ENCODE measurements at regions not wholly inside any gene's neighbourhood (a gene's known extent, or its start where the extent isn't known, plus 50 kb on each side); places are given as distances from the start of the nearest gene placed in this dataset.
"Not testable (repeated sequence)": the region's sequence is repeated elsewhere in the genome, so short reads cannot be mapped to it uniquely, and the experiment has no call there.

- DNase-seq (ENCODE audit: low read depth, low spot score) = no peak
Measured at GRCh38 chr1:29689372-29690030, 453.2 kb downstream of the PTPRU start.

- no peak for DNase-seq (ENCODE audit: low read depth, low spot score)
Measured at GRCh38 chr1:29688471-29689365, 452.4 kb downstream of the PTPRU start.

GRCh38 chr1:29687601-29688244 lies 451.4 kb downstream of the PTPRU start:
- no peak for DNase-seq (ENCODE audit: low read depth, low spot score)

- no peak for DNase-seq (ENCODE audit: low read depth, low spot score)
Measured at GRCh38 chr1:29687166-29687565, 450.8 kb downstream of the PTPRU start.

GRCh38 chr1:29686012-29686930 lies 449.9 kb downstream of the PTPRU start:
- DNase-seq (ENCODE audit: low read depth, low spot score) = no peak

GRCh38 chr1:29685387-29685786 lies 449.1 kb downstream of the PTPRU start:
- DNase-seq (ENCODE audit: low read depth, low spot score) = no peak

GRCh38 chr1:29684141-29684540 lies 447.8 kb downstream of the PTPRU start:
- DNase-seq (ENCODE audit: low read depth, low spot score) = no peak

GRCh38 chr1:29683472-29683871 lies 447.1 kb downstream of the PTPRU start:
- DNase-seq (ENCODE audit: low read depth, low spot score) = no peak

- no peak for DNase-seq (ENCODE audit: low read depth, low spot score)
Measured at GRCh38 chr1:29682919-29683295, 446.6 kb downstream of the PTPRU start.

GRCh38 chr1:29682171-29682918 lies 446.0 kb downstream of the PTPRU start:
- DNase-seq (ENCODE audit: low read depth, low spot score) = no peak

- DNase-seq (ENCODE audit: low read depth, low spot score) = not testable (repeated sequence)
Measured at GRCh38 chr1:29681416-29681815, 445.1 kb downstream of the PTPRU start.

GRCh38 chr1:29679828-29680558 lies 443.7 kb downstream of the PTPRU start:
- no peak for DNase-seq (ENCODE audit: low read depth, low spot score)

GRCh38 chr1:29679316-29679715 lies 443.0 kb downstream of the PTPRU start:
- DNase-seq (ENCODE audit: low read depth, low spot score) = no peak

- no peak for DNase-seq (ENCODE audit: low read depth, low spot score)
Measured at GRCh38 chr1:29677028-29678024, 441.0 kb downstream of the PTPRU start.

GRCh38 chr1:29676496-29676895 lies 440.2 kb downstream of the PTPRU start:
- DNase-seq (ENCODE audit: low read depth, low spot score) = no peak

- no peak for DNase-seq (ENCODE audit: low read depth, low spot score)
Measured at GRCh38 chr1:29675481-29676263, 439.4 kb downstream of the PTPRU start.

GRCh38 chr1:29674627-29675326 lies 438.5 kb downstream of the PTPRU start:
- no peak for DNase-seq (ENCODE audit: low read depth, low spot score)

All from activated CD4-positive, CD25-positive, alpha-beta regulatory T cell treated with anti-CD3 and anti-CD28 coated beads, Interleukin-2, amount 50 U/mL, for 16 hours (primary cell).